HCT116 (cell line): ENCODE measurements at regions not wholly inside any gene's neighbourhood (a gene's known extent, or its start where the extent isn't known, plus 50 kb on each side); places are given as distances from the start of the nearest gene placed in this dataset.

Experiments used
- ATAC-seq: fragments of 200-7000 bp; cut with Tn5 transposase; 2 replicates; pipeline ENCODE4 v1.9.1; 2020; ENCODE audit warnings: mild to moderate bottlenecking, moderate library complexity
- BruUV-seq: library from RNA; stranded (reverse); fragments of 400-500 nt; replicated peaks from 2 replicates; lab custom pipeline; 2021; lab: Mats Ljungman, UMichigan
- CTCF ChIA-PET: fragments of 300-600 bp; sonication (Branson Sonifier 250); formaldehyde crosslinking; loops from one replicate; lab custom pipeline; 2021; ENCODE audit warnings: antibody characterized with exemption; lab: Charles Lee
- POLR2A ChIA-PET: fragments of 300-600, 350-600 bp; sonication (Branson Sonifier 250); formaldehyde crosslinking; loops from one replicate; lab custom pipeline; 2021; ENCODE audit warnings: antibody characterized with exemption; lab: Charles Lee
- RAD21 ChIA-PET, 2 experiments: fragments of 300-600 bp; sonication (Branson Sonifier 250); formaldehyde crosslinking; loops; one replicate each; lab custom pipeline; 2023; ENCODE audit warnings: low total read pairs in 2 of 2; ENCODE audit not compliant: uncharacterized antibody in 2 of 2, unreplicated experiment in 2 of 2, low non-redundant PET in 1 of 2; lab: Charles Lee
- DNase-seq: peaks from one replicate; pipeline ENCODE4 v3.0.0-alpha.2; 2010; ENCODE audit warnings: low read depth, low spot score
- H2AFZ ChIP-seq: fragments of 200-600 bp; shearing (Covaris generic), sonication (generic); 2 replicates; pipeline ENCODE4 v1.6.1; 2017; ENCODE audit warnings: low read depth, mixed run types, mixed read lengths, antibody characterized with exemption, low read length; ENCODE audit not compliant: poor library complexity, severe bottlenecking
- H3K27ac ChIP-seq: 2 replicates; pipeline ENCODE4 v1.5.1; 2012; ENCODE audit warnings: low read depth, low read length
- H3K27me3 ChIP-seq: fragments of 200-600 bp; sonication (generic); 2 replicates; pipeline ENCODE4 v1.6.1; 2016; ENCODE audit warnings: mixed run types, low read length, mixed read lengths; ENCODE audit not compliant: insufficient read depth
- H3K36me3 ChIP-seq, 2 experiments: fragments of 200-500 bp in 1 of 2; fragments of 200-600 bp in 1 of 2; sonication (Bioruptor generic) in 1 of 2; sonication (generic) in 1 of 2; 2 replicates each; pipeline versions ENCODE4 v1.5.1 to v1.6.1; 2014 to 2016; ENCODE audit warnings: low read length in 2 of 2, inconsistent platforms in 1 of 2, mixed read lengths in 1 of 2, mixed run types in 1 of 2; ENCODE audit not compliant: insufficient read depth in 2 of 2, control insufficient read depth in 1 of 2
- H3K4me1 ChIP-seq, 2 experiments: fragments of 200-600 bp in 1 of 2; sonication (generic) in 1 of 2; 2 replicates each; pipeline versions ENCODE4 v1.5.1 to v1.6.1; 2012 to 2017; ENCODE audit warnings: low read length in 2 of 2, inconsistent platforms in 1 of 2, mild to moderate bottlenecking in 1 of 2, mixed read lengths in 1 of 2, mixed run types in 1 of 2, moderate library complexity in 1 of 2; ENCODE audit not compliant: insufficient read depth in 2 of 2, control insufficient read depth in 1 of 2
- H3K4me2 ChIP-seq: fragments of 200-600 bp; sonication (generic); 2 replicates; pipeline ENCODE4 v1.6.1; 2017; ENCODE audit warnings: mixed run types, low read length, mixed read lengths
- H3K4me3 ChIP-seq, 2 experiments: fragments of 200-600 bp in 1 of 2; sonication (generic) in 1 of 2; replicated peaks in 1 of 2; 2 replicates each; pipeline ENCODE4 v1.5.1; 2011 to 2016; ENCODE audit warnings: low read length in 2 of 2, control low read depth in 1 of 2, low read depth in 1 of 2, mild to moderate bottlenecking in 1 of 2, mixed read lengths in 1 of 2, mixed run types in 1 of 2
- H3K79me2 ChIP-seq: fragments of 200-600 bp; sonication (generic); 2 replicates; pipeline ENCODE4 v1.6.1; 2017; ENCODE audit warnings: mild to moderate bottlenecking, mixed run types, low read length, moderate library complexity, mixed read lengths; ENCODE audit not compliant: insufficient read depth
- H3K9ac ChIP-seq: fragments of 200-600 bp; sonication (generic); 2 replicates; pipeline ENCODE4 v1.6.1; 2016; ENCODE audit warnings: low read length, mixed read lengths
- H3K9me2 ChIP-seq: fragments of 200-600 bp; sonication (generic), shearing (Covaris generic); 2 replicates; pipeline ENCODE4 v1.6.1; 2017; ENCODE audit warnings: mixed run types, mild to moderate bottlenecking, moderate library complexity; ENCODE audit not compliant: insufficient read depth
- H3K9me3 ChIP-seq, 2 experiments: fragments of 200-500 bp in 1 of 2; fragments of 200-600 bp in 1 of 2; sonication (Bioruptor generic) in 1 of 2; sonication (generic) in 1 of 2; 2 replicates each; pipeline ENCODE4 v1.6.1; 2014 to 2017; ENCODE audit warnings: low read length in 2 of 2, mixed read lengths in 2 of 2, inconsistent platforms in 1 of 2, low read depth in 1 of 2, mild to moderate bottlenecking in 1 of 2, mixed run types in 1 of 2, moderate library complexity in 1 of 2; ENCODE audit not compliant: control insufficient read depth in 1 of 2, insufficient read depth in 1 of 2
- H4K20me1 ChIP-seq: fragments of 200-600 bp; sonication (generic), shearing (Covaris generic); 2 replicates; pipeline ENCODE4 v1.6.1; 2017; ENCODE audit warnings: mixed run types, mild to moderate bottlenecking, moderate library complexity; ENCODE audit not compliant: insufficient read depth
- CBX3 ChIP-seq: IDR thresholded peaks from 2 replicates; pipeline ENCODE4 v1.6.1; 2012; ENCODE audit warnings: low read depth
- CEBPB ChIP-seq: IDR thresholded peaks from 2 replicates; pipeline ENCODE4 v1.6.1; 2012; ENCODE audit warnings: low read depth
- EGR1 ChIP-seq: IDR thresholded peaks from 2 replicates; pipeline ENCODE4 v1.6.1; 2012; ENCODE audit warnings: low read depth
- ELF1 ChIP-seq: IDR thresholded peaks from 2 replicates; pipeline ENCODE4 v1.6.1; 2012; ENCODE audit warnings: low read depth, borderline replicate concordance
- EZH2phosphoT487 ChIP-seq: fragments of 200-600 bp; IDR thresholded peaks from 2 replicates; pipeline ENCODE4 v1.6.1; 2018; ENCODE audit warnings: antibody characterized with exemption, borderline replicate concordance
- FOSL1 ChIP-seq: IDR thresholded peaks from 2 replicates; pipeline ENCODE4 v1.6.1; 2012; ENCODE audit warnings: low read depth
- JUND ChIP-seq: IDR thresholded peaks from 2 replicates; pipeline ENCODE4 v1.6.1; 2012
- POLR2A ChIP-seq: IDR thresholded peaks from 2 replicates; pipeline ENCODE4 v1.7.0; 2011; ENCODE audit warnings: borderline replicate concordance; ENCODE audit not compliant: insufficient read depth, insufficient read length; ENCODE audit errors: extremely low read depth
- SP1 ChIP-seq: IDR thresholded peaks from 2 replicates; pipeline ENCODE4 v1.6.1; 2012; ENCODE audit warnings: low read depth
- ZNF274 ChIP-seq: fragments of 200-500 bp; sonication (Bioruptor generic); IDR thresholded peaks from 2 replicates; pipeline ENCODE4 v1.6.1; 2014; ENCODE audit warnings: mild to moderate bottlenecking, low read depth, low read length, inconsistent platforms
- intact Hi-C: fragments of 100-400 bp; cut with micrococcal nuclease; formaldehyde crosslinking; loops from 2 replicates; pipeline ENCODE4 v1.10.0; 2022
- TF ChIP-seq, protein P1 (sequence below): IDR thresholded peaks from 2 replicates; pipeline ENCODE4 v1.6.1; 2011; ENCODE audit warnings: mild to moderate bottlenecking, low read length, moderate library complexity; ENCODE audit not compliant: insufficient replicate concordance; ENCODE audit errors: extremely low read depth

DNA sequence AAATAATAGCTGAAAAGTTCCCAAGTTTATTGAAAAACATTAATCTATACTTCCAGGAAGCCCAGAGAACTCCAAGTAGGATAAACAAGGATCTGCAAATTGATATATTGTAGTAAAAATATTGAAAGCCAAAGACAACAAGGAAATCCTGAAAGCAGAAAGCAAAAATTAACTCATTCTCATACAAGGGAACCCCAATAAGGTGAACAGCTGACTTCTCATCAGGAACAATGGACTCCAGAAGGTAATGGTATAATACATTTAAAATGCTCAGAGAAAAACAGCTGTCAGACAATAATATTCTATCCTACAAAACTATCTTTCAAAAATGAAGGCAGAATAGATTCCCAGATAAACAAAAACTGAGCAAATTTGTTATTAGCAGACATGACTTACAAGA, 138.1 kb upstream of the BMP4 start:
- CTCF ChIA-PET, result interaction anchor here (1.2 kb wide), 1 partner anchor 80 kb away, joined by 3 read pairs; no protein-coding TSS in a partner anchor
- H4K20me1 ChIP-seq, result no peaks in the 10 kb centered on the region
- H3K4me2 ChIP-seq, result no peak overlapping the region
- no peak for DNase-seq
- TF ChIP-seq CBX3 (peak; percentile 95), ELF1 (no peak)
- TF ChIP-seq, all 23 proteins: peak for 1
- no peak overlapping the region for H2AFZ ChIP-seq
- no peaks in the 10 kb centered on the region for H3K9me2 ChIP-seq
- H3K4me3 ChIP-seq, result no peak overlapping the region
- H3K4me1 ChIP-seq, result 0 out of 4 replicates have a peak, but pooled peaks cover 0 to 3% of the 10 kb centered on the region in 2 experiments
- peaks cover 5 to 9% of the 10 kb centered on the region in 2 experiments; a peak in 2 of 4 replicates for H3K9me3 ChIP-seq
- H3K9ac ChIP-seq, result no peak overlapping the region
- intact Hi-C loops, result no loop called here
- no peaks in the 10 kb centered on the region for H3K36me3 ChIP-seq
- no peaks in the 10 kb centered on the region for H3K79me2 ChIP-seq
- POLR2A ChIA-PET, result no interaction called here
- no TSS peak for BruUV-seq
- H3K27me3 ChIP-seq, result no peaks in the 10 kb centered on the region
- no peak for ATAC-seq
- H3K27ac ChIP-seq, result no peak overlapping the region
- RAD21 ChIA-PET, result no interaction called here

DNA sequence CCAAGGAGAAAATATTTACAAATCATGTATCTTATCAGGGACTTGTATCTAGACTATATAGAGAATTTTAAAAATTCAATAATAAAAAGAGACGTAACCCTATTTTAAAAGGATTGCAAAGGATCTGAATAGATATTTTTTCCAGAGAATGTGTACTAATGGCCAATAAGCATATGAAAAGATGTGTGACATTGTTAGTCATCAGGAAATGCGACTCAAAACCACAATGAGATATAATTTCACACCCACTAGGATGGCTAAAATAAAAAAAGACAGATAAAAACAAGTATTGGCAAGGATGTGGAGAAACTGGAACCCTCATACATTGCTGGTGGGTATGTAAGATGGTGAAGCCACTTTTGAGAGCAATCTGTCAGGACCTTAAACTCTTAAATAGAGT, 141.9 kb upstream of the BMP4 start:
- Histone ChIP-seq H3K4me3 (no peak overlapping the region), H3K9ac (no peak overlapping the region), H3K4me1 (peaks cover 10 to 13% of the 10 kb centered on the region in 2 experiments; a peak in 2 of 4 replicates), H3K27ac (no peak overlapping the region), H3K36me3 (no peaks in the 10 kb centered on the region), H3K9me2 (no peaks in the 10 kb centered on the region), H3K79me2 (no peaks in the 10 kb centered on the region), H4K20me1 (no peaks in the 10 kb centered on the region), H2AFZ (peak overlapping the region; percentile 19), H3K27me3 (no peaks in the 10 kb centered on the region), H3K4me2 (no peak overlapping the region), H3K9me3 (peaks cover 4 to 5% of the 10 kb centered on the region in 2 experiments; a peak in 2 of 4 replicates)
- intact Hi-C loops, result no loop called here
- TF ChIP-seq CEBPB, result no peak
- TF ChIP-seq ZNF274, result no peak
- no peak for TF ChIP-seq FOSL1
- TF ChIP-seq EGR1, result no peak
- no peak for TF ChIP-seq JUND
- no peak for TF ChIP-seq POLR2A
- TF ChIP-seq SP1, result no peak
- TF ChIP-seq, protein P1, sequence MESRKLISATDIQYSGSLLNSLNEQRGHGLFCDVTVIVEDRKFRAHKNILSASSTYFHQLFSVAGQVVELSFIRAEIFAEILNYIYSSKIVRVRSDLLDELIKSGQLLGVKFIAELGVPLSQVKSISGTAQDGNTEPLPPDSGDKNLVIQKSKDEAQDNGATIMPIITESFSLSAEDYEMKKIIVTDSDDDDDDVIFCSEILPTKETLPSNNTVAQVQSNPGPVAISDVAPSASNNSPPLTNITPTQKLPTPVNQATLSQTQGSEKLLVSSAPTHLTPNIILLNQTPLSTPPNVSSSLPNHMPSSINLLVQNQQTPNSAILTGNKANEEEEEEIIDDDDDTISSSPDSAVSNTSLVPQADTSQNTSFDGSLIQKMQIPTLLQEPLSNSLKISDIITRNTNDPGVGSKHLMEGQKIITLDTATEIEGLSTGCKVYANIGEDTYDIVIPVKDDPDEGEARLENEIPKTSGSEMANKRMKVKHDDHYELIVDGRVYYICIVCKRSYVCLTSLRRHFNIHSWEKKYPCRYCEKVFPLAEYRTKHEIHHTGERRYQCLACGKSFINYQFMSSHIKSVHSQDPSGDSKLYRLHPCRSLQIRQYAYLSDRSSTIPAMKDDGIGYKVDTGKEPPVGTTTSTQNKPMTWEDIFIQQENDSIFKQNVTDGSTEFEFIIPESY, result no peak
- TF ChIP-seq EZH2phosphoT487, result no peak
- POLR2A ChIA-PET, result no interaction called here
- ATAC-seq (no peak), DNase-seq (no peak)
- no TSS peak for BruUV-seq
- CTCF ChIA-PET, result no interaction called here
- RAD21 ChIA-PET, result no interaction called here
